SK-N-SH (cell line): ENCODE measurements at regions not wholly inside any gene's neighbourhood (a gene's known extent, or its start where the extent isn't known, plus 50 kb on each side); places are given as distances from the start of the nearest gene placed in this dataset.

Experiments used
- CTCF ChIA-PET: fragments of 300-600, 350-600 bp; formaldehyde crosslinking; extraction: SDS; loops from one replicate; lab custom pipeline; 2021; lab: Yijun Ruan, JAX
- POLR2A ChIA-PET: fragments of 350-600 bp; sonication (Branson Sonifier 250); formaldehyde crosslinking; extraction: SDS; loops from one replicate; lab custom pipeline; 2020; ENCODE audit warnings: antibody characterized with exemption, inconsistent platforms; lab: Yijun Ruan, JAX
- DNase-seq: peaks from one replicate; pipeline ENCODE4 v3.0.0; 2012
- H2AFZ ChIP-seq: fragments of 200-600 bp; sonication (generic); 2 replicates; pipeline ENCODE4 v1.8.1; 2016; ENCODE audit warnings: antibody characterized with exemption, mild to moderate bottlenecking, low read depth
- H3F3A ChIP-seq: fragments of 200-600 bp; sonication (generic); replicated peaks from 2 replicates; pipeline ENCODE3; 2016; ENCODE audit warnings: antibody characterized with exemption, mild to moderate bottlenecking; ENCODE audit not compliant: insufficient read depth
- H3K27ac ChIP-seq, 2 experiments: fragments of 200-500 bp in 1 of 2; fragments of 200-600 bp in 1 of 2; sonication (Bioruptor generic) in 1 of 2; sonication (generic), shearing (Covaris generic) in 1 of 2; 2 replicates each; pipeline versions ENCODE4 v1.5.1 to v1.6.1; 2014 to 2016; ENCODE audit warnings: low read depth in 2 of 2, inconsistent platforms in 1 of 2, low read length in 1 of 2, mild to moderate bottlenecking in 1 of 2, mixed read lengths in 1 of 2
- H3K27me3 ChIP-seq: fragments of 200-600 bp; sonication (generic), shearing (Covaris generic); 2 replicates; pipeline ENCODE4 v1.6.1; 2016; ENCODE audit warnings: mixed run types; ENCODE audit not compliant: insufficient read depth
- H3K36me3 ChIP-seq, 2 experiments: fragments of 200-500 bp in 1 of 2; fragments of 200-600 bp in 1 of 2; sonication (Bioruptor generic) in 1 of 2; sonication (generic) in 1 of 2; replicated peaks in 1 of 2; 2 replicates each; pipeline versions ENCODE3 to v1.5.1; 2014 to 2016; ENCODE audit warnings: low read length in 1 of 2, mild to moderate bottlenecking in 1 of 2; ENCODE audit not compliant: insufficient read depth in 2 of 2, control insufficient read depth in 1 of 2
- H3K4me1 ChIP-seq, 2 experiments: fragments of 200-500 bp in 1 of 2; fragments of 200-600 bp in 1 of 2; sonication (Bioruptor generic) in 1 of 2; sonication (generic), shearing (Covaris generic) in 1 of 2; 2 replicates each; pipeline versions ENCODE4 v1.5.1 to v1.6.1; 2014 to 2016; ENCODE audit warnings: low read depth in 1 of 2, low read length in 1 of 2, mixed run types in 1 of 2; ENCODE audit not compliant: insufficient read depth in 2 of 2, control insufficient read depth in 1 of 2
- H3K4me2 ChIP-seq: fragments of 200-600 bp; sonication (generic), shearing (Covaris generic); 2 replicates; pipeline ENCODE4 v1.6.1; 2017; ENCODE audit warnings: mixed run types
- H3K4me3 ChIP-seq, 2 experiments: fragments of 200-500 bp in 1 of 2; fragments of 200-600 bp in 1 of 2; sonication (Bioruptor generic) in 1 of 2; sonication (generic), shearing (Covaris generic) in 1 of 2; 2 replicates each; pipeline versions ENCODE4 v1.5.1 to v1.8.1; 2014 to 2016; ENCODE audit warnings: low read depth in 2 of 2, inconsistent platforms in 1 of 2, low read length in 1 of 2, mild to moderate bottlenecking in 1 of 2, mixed read lengths in 1 of 2, moderate library complexity in 1 of 2
- H3K79me2 ChIP-seq: fragments of 200-600 bp; sonication (generic); 2 replicates; pipeline ENCODE4 v1.8.1; 2017; ENCODE audit warnings: mild to moderate bottlenecking; ENCODE audit not compliant: insufficient read depth
- H3K9ac ChIP-seq: fragments of 200-600 bp; sonication (generic); 2 replicates; pipeline ENCODE4 v1.6.1; 2017; ENCODE audit warnings: mixed run types
- H3K9me2 ChIP-seq: fragments of 200-600 bp; sonication (generic); 2 replicates; pipeline ENCODE4 v1.6.1; 2017; ENCODE audit warnings: mixed run types
- H3K9me3 ChIP-seq: fragments of 200-600 bp; sonication (generic); 2 replicates; pipeline ENCODE4 v1.6.1; 2017; ENCODE audit warnings: mixed run types, mild to moderate bottlenecking, moderate library complexity
- H4K20me1 ChIP-seq: fragments of 200-600 bp; sonication (generic); 2 replicates; pipeline ENCODE4 v1.6.1; 2017; ENCODE audit warnings: mild to moderate bottlenecking, mixed run types; ENCODE audit not compliant: insufficient read depth
- EP300 ChIP-seq, 2 experiments: IDR thresholded peaks; 2 replicates each; pipeline versions ENCODE4 v1.4.0 to v1.6.1; 2012; ENCODE audit warnings: borderline replicate concordance in 1 of 2, low read depth in 1 of 2, low read length in 1 of 2
- FOXM1 ChIP-seq: IDR thresholded peaks from 2 replicates; pipeline ENCODE4 v1.4.0; 2012; ENCODE audit warnings: low read depth, mild to moderate bottlenecking
- GATA2 ChIP-seq: sonication (generic); formaldehyde crosslinking; IDR thresholded peaks from 2 replicates; pipeline ENCODE4 v1.5.0; 2020; ENCODE audit warnings: mild to moderate bottlenecking, missing genetic modification reagents
- NFIC ChIP-seq: IDR thresholded peaks from 2 replicates; pipeline ENCODE4 v1.4.0; 2012; ENCODE audit warnings: borderline replicate concordance
- POLR2AphosphoS5 ChIP-seq: IDR thresholded peaks from 2 replicates; pipeline ENCODE4 v1.6.1; 2012; ENCODE audit warnings: low read depth, low read length
- RCOR1 ChIP-seq: fragments of 150-350 bp; IDR thresholded peaks from 2 replicates; pipeline ENCODE4 v1.6.1; 2017; ENCODE audit warnings: antibody characterized with exemption, low read length
- RXRA ChIP-seq: IDR thresholded peaks from 2 replicates; pipeline ENCODE4 v1.4.0; 2012; ENCODE audit warnings: low read depth, mild to moderate bottlenecking, borderline replicate concordance
- SIN3A ChIP-seq: IDR thresholded peaks from 2 replicates; pipeline ENCODE4 v1.6.1; 2012; ENCODE audit warnings: low read depth, mild to moderate bottlenecking, low read length, moderate library complexity, borderline replicate concordance
- TAF1 ChIP-seq: IDR thresholded peaks from 2 replicates; pipeline ENCODE4 v1.6.1; 2012; ENCODE audit warnings: low read depth, mild to moderate bottlenecking, low read length, moderate library complexity, borderline replicate concordance
- TCF12 ChIP-seq: IDR thresholded peaks from 2 replicates; pipeline ENCODE4 v1.4.0; 2012
- WGBS: methylation state at CpG from one replicate; pipeline ENCODE4 v1.1.6; 2017; ENCODE audit warnings: low lambda C conversion rate; 5-methylcytosine and 5-hydroxymethylcytosine counted together
- TF ChIP-seq, protein P1 (sequence below): fragments of 150-350 bp; IDR thresholded peaks from 2 replicates; pipeline ENCODE4 v1.6.1; 2016; ENCODE audit warnings: mild to moderate bottlenecking, low read depth, low read length
- TF ChIP-seq, protein P2 (sequence below): IDR thresholded peaks from 2 replicates; pipeline ENCODE4 v1.6.1; 2012; ENCODE audit warnings: mild to moderate bottlenecking, low read depth, low read length, moderate library complexity

DNA sequence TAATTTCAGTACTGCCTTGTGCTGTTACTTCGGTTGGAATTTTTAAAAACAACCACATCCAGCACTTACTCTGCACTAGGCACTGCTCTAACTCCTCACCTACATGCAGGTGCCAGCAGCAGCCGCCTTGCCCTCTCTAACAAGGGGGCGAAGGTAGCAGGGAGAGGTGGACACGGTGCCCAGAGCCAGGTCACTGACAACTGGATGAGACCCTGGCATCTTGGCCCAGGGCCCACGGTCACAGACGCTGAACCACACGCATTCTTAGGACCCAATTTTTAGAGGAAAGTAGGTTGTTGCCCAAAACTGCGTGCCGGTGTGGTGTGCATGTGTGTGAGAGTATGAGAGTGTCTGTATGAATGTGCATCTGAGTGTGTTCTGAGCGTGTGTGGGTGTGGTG is 63.4 kb upstream of the GATA2 start:
- H2AFZ ChIP-seq: no peak overlapping the region

DNA sequence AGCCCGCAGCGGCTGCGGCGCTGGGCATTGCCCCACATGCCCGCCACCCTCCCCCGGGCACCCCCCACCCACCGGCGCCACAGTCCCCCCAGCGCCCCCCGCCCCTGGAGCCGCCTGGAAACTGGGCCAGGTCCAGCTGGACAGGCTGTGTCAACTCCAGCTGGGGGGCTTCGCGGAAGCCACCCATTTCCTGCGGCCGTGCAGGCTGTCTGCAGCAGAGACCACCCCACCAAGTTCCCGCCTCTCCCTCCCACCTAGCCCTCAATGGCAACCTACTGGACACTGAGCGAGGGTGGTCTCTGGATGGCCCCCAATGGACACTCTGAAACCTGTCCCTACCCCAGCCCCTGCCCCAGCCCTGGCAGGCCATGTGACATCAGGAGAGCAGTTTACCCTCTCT is 62.8 kb upstream of the GATA2 start:
- ChIA-PET CTCF (no interaction called here), POLR2A (no interaction called here)
- H3F3A ChIP-seq: no peaks in the 10 kb centered on the region
- no peaks in the 10 kb centered on the region for H3K9me2 ChIP-seq
- no peak overlapping the region for H3K4me2 ChIP-seq
- H3K79me2 ChIP-seq: no peaks in the 10 kb centered on the region
- 95% methylated on average over 6 of the region's 17 CpGs for WGBS
- H3K27me3 ChIP-seq: no peaks in the 10 kb centered on the region
- no peak overlapping the region for H2AFZ ChIP-seq
- no peak for DNase-seq
- TF ChIP-seq POLR2AphosphoS5: no peak
- TF ChIP-seq TAF1: no peak
- no peak for TF ChIP-seq FOXM1
- TF ChIP-seq, protein P1, sequence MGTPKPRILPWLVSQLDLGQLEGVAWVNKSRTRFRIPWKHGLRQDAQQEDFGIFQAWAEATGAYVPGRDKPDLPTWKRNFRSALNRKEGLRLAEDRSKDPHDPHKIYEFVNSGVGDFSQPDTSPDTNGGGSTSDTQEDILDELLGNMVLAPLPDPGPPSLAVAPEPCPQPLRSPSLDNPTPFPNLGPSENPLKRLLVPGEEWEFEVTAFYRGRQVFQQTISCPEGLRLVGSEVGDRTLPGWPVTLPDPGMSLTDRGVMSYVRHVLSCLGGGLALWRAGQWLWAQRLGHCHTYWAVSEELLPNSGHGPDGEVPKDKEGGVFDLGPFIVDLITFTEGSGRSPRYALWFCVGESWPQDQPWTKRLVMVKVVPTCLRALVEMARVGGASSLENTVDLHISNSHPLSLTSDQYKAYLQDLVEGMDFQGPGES: no peak
- TF ChIP-seq NFIC: no peak
- no peak for TF ChIP-seq RXRA
- TF ChIP-seq EP300 (IDR thresholded peaks at IDR 0.05; ENCODE audit: borderline replicate concordance in 1 of 2, low read depth in 1 of 2, low read length in 1 of 2): no peak
- TF ChIP-seq GATA2: no peak
- TF ChIP-seq SIN3A: no peak
- TF ChIP-seq, protein P2, sequence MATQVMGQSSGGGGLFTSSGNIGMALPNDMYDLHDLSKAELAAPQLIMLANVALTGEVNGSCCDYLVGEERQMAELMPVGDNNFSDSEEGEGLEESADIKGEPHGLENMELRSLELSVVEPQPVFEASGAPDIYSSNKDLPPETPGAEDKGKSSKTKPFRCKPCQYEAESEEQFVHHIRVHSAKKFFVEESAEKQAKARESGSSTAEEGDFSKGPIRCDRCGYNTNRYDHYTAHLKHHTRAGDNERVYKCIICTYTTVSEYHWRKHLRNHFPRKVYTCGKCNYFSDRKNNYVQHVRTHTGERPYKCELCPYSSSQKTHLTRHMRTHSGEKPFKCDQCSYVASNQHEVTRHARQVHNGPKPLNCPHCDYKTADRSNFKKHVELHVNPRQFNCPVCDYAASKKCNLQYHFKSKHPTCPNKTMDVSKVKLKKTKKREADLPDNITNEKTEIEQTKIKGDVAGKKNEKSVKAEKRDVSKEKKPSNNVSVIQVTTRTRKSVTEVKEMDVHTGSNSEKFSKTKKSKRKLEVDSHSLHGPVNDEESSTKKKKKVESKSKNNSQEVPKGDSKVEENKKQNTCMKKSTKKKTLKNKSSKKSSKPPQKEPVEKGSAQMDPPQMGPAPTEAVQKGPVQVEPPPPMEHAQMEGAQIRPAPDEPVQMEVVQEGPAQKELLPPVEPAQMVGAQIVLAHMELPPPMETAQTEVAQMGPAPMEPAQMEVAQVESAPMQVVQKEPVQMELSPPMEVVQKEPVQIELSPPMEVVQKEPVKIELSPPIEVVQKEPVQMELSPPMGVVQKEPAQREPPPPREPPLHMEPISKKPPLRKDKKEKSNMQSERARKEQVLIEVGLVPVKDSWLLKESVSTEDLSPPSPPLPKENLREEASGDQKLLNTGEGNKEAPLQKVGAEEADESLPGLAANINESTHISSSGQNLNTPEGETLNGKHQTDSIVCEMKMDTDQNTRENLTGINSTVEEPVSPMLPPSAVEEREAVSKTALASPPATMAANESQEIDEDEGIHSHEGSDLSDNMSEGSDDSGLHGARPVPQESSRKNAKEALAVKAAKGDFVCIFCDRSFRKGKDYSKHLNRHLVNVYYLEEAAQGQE: no peak
- no peak overlapping the region for H3K9ac ChIP-seq
- H4K20me1 ChIP-seq: no peaks in the 10 kb centered on the region
- peaks cover 0 to 8% of the 10 kb centered on the region in 2 experiments; a peak in 1 of 4 replicates for H3K4me1 ChIP-seq
- no peaks in the 10 kb centered on the region for H3K36me3 ChIP-seq
- H3K27ac ChIP-seq: no peak overlapping the region
- H3K9me3 ChIP-seq: no peaks in the 10 kb centered on the region
- no peak overlapping the region for H3K4me3 ChIP-seq

More for the DNA sequence above, 63.4 kb upstream of the GATA2 start:
- no peak for DNase-seq
- CTCF ChIA-PET: no interaction called here
- Histone ChIP-seq H3K9me3 (no peaks in the 10 kb centered on the region), H3K4me2 (no peak overlapping the region)
- no peak for TF ChIP-seq EP300 (IDR thresholded peaks at IDR 0.05; ENCODE audit: borderline replicate concordance in 1 of 2, low read depth in 1 of 2, low read length in 1 of 2)
- TF ChIP-seq RCOR1: no peak
- TF ChIP-seq, protein P1: no peak
- TF ChIP-seq SIN3A: no peak
- no peak for TF ChIP-seq TCF12
- TF ChIP-seq, protein P2: no peak
- TF ChIP-seq, all 33 proteins: peak for 0
- no peak overlapping the region for H3K9ac ChIP-seq
- H4K20me1 ChIP-seq: no peaks in the 10 kb centered on the region
- no peak overlapping the region for H3K4me3 ChIP-seq
- H3K4me1 ChIP-seq: peaks cover 0 to 8% of the 10 kb centered on the region in 2 experiments; a peak in 1 of 4 replicates
- no peaks in the 10 kb centered on the region for H3K79me2 ChIP-seq
- POLR2A ChIA-PET: no interaction called here
- H3K9me2 ChIP-seq: no peaks in the 10 kb centered on the region
- WGBS: 85% methylated on average over 8 of the region's 10 CpGs
- no peaks in the 10 kb centered on the region for H3F3A ChIP-seq
- H3K36me3 ChIP-seq: no peaks in the 10 kb centered on the region
- H3K27ac ChIP-seq: no peak overlapping the region
- no peaks in the 10 kb centered on the region for H3K27me3 ChIP-seq
